HEK293T (cell line): ENCODE measurements at regions not wholly inside any gene's neighbourhood (a gene's known extent, or its start where the extent isn't known, plus 50 kb on each side); places are given as distances from the start of the nearest gene placed in this dataset.

ENCODE experiments used
- CTCF ChIA-PET: fragments of 350-600 bp; formaldehyde crosslinking; extraction: SDS; loops from one replicate; lab custom pipeline; 2021; ENCODE audit warnings: antibody characterized with exemption, inconsistent platforms; lab: Yijun Ruan, JAX
- POLR2A ChIA-PET: fragments of 350-600 bp; formaldehyde crosslinking; extraction: SDS; loops from one replicate; lab custom pipeline; 2020; ENCODE audit warnings: antibody characterized with exemption, inconsistent platforms; lab: Yijun Ruan, JAX
- DNase-seq: peaks from one replicate; pipeline ENCODE4 v3.0.0; 2012; ENCODE audit warnings: mixed read lengths; ENCODE audit errors: extremely low spot score
- ELF4 ChIP-seq: fragments of 450-650 bp; IDR thresholded peaks from 2 replicates; pipeline ENCODE4 v1.6.1; 2017; ENCODE audit warnings: antibody characterized with exemption
- NFRKB ChIP-seq: fragments of 450-650 bp; IDR thresholded peaks from 2 replicates; pipeline ENCODE4 v1.6.1; 2016; ENCODE audit warnings: mild to moderate bottlenecking, moderate library complexity
- SUZ12 ChIP-seq: fragments of 450-650 bp; IDR thresholded peaks from 2 replicates; pipeline ENCODE4 v1.6.1; 2016; ENCODE audit warnings: mild to moderate bottlenecking

GRCh38 chr19:34824686-34825085 is 51.7 kb upstream of the ZNF599 start:
- ChIA-PET CTCF (no interaction called here), POLR2A (no interaction called here)
- no peak for DNase-seq

More at GRCh38 chr19:34824686-34825085, 51.7 kb upstream of the ZNF599 start:
- TF ChIP-seq ELF4 (no peak), NFRKB (no peak), SUZ12 (no peak)
